Left lung (tissue), 4 donors: ENCODE measurements at regions not wholly inside any gene's neighbourhood (a gene's known extent, or its start where the extent isn't known, plus 50 kb on each side); places are given as distances from the start of the nearest gene placed in this dataset.

ENCODE experiments used
- ATAC-seq: fragments of 200-7000 bp; cut with Tn5 transposase; one replicate; pipeline ENCODE4 v1.9.1; 2020; ENCODE audit warnings: moderate library complexity
- DNase-seq, 4 donors: peaks; one replicate each; pipeline ENCODE4 v3.0.0-alpha.2; 2013 to 2020
- H3K27ac ChIP-seq, 2 donors: fragments of 200-600 bp; sonication (generic) in 1 of 2; one replicate each; pipeline versions ENCODE4 v1.5.0 to v1.8.0; 2020 to 2021
- H3K27me3 ChIP-seq, 2 donors: fragments of 200-600 bp; sonication (generic) in 1 of 2; one replicate each; pipeline versions ENCODE4 v1.5.0 to v1.8.0; 2020 to 2021
- H3K36me3 ChIP-seq, 2 donors: fragments of 200-600 bp; sonication (generic) in 1 of 2; one replicate each; pipeline versions ENCODE4 v1.5.0 to v1.8.0; 2020 to 2021
- H3K4me1 ChIP-seq, 2 donors: fragments of 200-600 bp; one replicate each; pipeline ENCODE4 v1.8.0; 2021
- H3K4me3 ChIP-seq, 2 donors: fragments of 200-600 bp; sonication (generic) in 1 of 2; one replicate each; pipeline versions ENCODE4 v1.5.0 to v1.8.0; 2020 to 2021; ENCODE audit warnings: mild to moderate bottlenecking in 1 of 2
- H3K9me3 ChIP-seq, 2 donors: fragments of 200-600 bp; sonication (generic) in 1 of 2; one replicate each; pipeline versions ENCODE4 v1.5.0 to v1.8.0; 2020 to 2021
- intact Hi-C, 2 donors: fragments of 100-400 bp; cut with DNase I; formaldehyde crosslinking; loops; one replicate each; pipeline versions ENCODE4 v1.11.2 to v1.14.2; 2022
- TF ChIP-seq, protein P1 (sequence below), 2 donors: fragments of 200-600 bp; sonication (generic) in 1 of 2; IDR thresholded peaks; one replicate each; pipeline versions ENCODE4 v1.5.0 to v1.8.0; 2021; ENCODE audit warnings: antibody characterized with exemption in 2 of 2
- donor health status: DM: no; HTN: yes; CAD: no.
- donor health status: DM: no; HTN: no; CAD: no.

GRCh38 chr13:82749551-82749950 is 1132.7 kb downstream of the SLITRK1 start:
- Histone ChIP-seq H3K27me3 (no peaks in the 10 kb centered on the region), H3K4me3 (no peak overlapping the region), H3K9me3 (no peaks in the 10 kb centered on the region), H3K4me1 (no peaks in the 10 kb centered on the region), H3K27ac (no peak overlapping the region), H3K36me3 (no peaks in the 10 kb centered on the region)
- ATAC-seq: no peak
- TF ChIP-seq, protein P1, sequence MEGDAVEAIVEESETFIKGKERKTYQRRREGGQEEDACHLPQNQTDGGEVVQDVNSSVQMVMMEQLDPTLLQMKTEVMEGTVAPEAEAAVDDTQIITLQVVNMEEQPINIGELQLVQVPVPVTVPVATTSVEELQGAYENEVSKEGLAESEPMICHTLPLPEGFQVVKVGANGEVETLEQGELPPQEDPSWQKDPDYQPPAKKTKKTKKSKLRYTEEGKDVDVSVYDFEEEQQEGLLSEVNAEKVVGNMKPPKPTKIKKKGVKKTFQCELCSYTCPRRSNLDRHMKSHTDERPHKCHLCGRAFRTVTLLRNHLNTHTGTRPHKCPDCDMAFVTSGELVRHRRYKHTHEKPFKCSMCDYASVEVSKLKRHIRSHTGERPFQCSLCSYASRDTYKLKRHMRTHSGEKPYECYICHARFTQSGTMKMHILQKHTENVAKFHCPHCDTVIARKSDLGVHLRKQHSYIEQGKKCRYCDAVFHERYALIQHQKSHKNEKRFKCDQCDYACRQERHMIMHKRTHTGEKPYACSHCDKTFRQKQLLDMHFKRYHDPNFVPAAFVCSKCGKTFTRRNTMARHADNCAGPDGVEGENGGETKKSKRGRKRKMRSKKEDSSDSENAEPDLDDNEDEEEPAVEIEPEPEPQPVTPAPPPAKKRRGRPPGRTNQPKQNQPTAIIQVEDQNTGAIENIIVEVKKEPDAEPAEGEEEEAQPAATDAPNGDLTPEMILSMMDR (IDR thresholded peaks at IDR 0.05): no peak
- no peak for DNase-seq
- intact Hi-C loops: no loop called here

DNA sequence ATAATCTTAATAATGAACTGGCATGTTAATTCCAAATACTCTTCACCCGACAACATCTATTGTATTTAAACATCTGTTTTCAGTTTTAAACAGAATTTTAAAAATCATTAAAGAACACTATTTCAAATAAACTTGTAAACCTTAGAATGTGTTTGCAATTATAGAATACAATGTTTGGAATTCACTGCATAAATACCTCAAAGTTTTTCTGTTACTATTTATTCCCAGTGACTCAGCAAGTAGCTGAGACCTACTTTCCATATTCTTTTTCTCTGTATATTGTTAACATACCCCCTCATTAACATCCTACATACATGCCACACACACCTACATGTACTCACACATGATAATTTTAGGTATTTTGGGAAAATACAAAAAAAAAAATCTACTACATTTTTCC is 1134.3 kb downstream of the SLITRK1 start:
- ATAC-seq (no peak), DNase-seq (no peak)
- Histone ChIP-seq H3K27ac (no peak overlapping the region), H3K27me3 (no peaks in the 10 kb centered on the region), H3K36me3 (no peaks in the 10 kb centered on the region), H3K4me3 (no peak overlapping the region), H3K9me3 (no peaks in the 10 kb centered on the region), H3K4me1 (no peaks in the 10 kb centered on the region)
- TF ChIP-seq, protein P1 (IDR thresholded peaks at IDR 0.05): no peak
- intact Hi-C loops: no loop called here

- Histone ChIP-seq H3K27ac (no peak overlapping the region), H3K36me3 (no peaks in the 10 kb centered on the region), H3K4me3 (no peak overlapping the region), H3K27me3 (no peaks in the 10 kb centered on the region), H3K4me1 (no peaks in the 10 kb centered on the region), H3K9me3 (no peaks in the 10 kb centered on the region)
- no peak for ATAC-seq
- TF ChIP-seq, protein P1 (IDR thresholded peaks at IDR 0.05): no peak
- intact Hi-C loops: no loop called here
- DNase-seq: no peak
Observed at GRCh38 chr13:82747291-82747690, 1135.0 kb downstream of the SLITRK1 start.

DNA sequence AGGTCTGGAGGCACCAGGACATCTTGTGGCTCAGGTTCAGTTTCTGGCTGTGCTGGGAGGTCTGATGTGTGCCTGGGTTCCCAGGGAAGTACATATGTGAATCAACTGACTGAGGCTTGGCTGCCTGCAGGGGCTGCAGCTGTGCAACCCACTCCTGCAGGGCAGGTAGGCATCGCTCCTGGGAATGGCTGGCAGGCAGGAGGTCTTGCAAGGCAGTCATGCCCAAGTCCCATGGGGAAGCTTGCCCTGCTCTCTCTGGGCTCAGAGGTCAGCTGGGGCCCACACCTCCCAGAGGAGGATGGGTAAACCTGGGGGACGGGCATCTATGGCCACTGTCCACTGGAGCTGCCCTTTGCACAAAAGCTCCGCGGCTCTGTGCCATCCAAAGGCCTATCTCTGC is 1141.8 kb downstream of the SLITRK1 start:
- DNase-seq: peak in 1 of 4 donors; percentile 34
- no peaks in the 10 kb centered on the region for H3K27me3 ChIP-seq
- ATAC-seq: no peak
- H3K4me1 ChIP-seq: no peaks in the 10 kb centered on the region
- H3K4me3 ChIP-seq: no peak overlapping the region
- no peak overlapping the region for H3K27ac ChIP-seq
- TF ChIP-seq, protein P1 (IDR thresholded peaks at IDR 0.05): no peak
- intact Hi-C loops: no loop called here
- H3K36me3 ChIP-seq: no peaks in the 10 kb centered on the region
- H3K9me3 ChIP-seq: peaks cover 0 to 28% of the 10 kb centered on the region in 2 donors

DNA sequence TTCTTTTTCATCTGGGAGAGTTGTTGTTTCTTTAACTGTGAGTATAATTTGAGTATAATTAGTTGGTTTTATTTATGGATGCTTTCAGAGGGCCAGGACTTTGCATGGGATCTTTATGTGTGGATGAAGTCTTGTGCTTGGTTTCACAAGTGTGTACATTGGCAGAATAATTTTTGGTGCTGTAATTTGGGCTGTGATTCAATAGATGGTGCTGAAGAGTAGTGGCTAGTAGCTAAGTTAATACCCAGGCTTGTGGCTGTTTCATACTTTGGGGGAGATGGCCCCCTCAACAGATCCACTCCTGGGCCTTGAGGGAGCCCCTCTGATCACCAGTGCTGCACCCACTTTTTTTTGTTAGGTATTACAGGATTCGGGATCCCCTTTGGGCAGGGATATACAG is 1142.4 kb downstream of the SLITRK1 start:
- H3K36me3 ChIP-seq: no peaks in the 10 kb centered on the region
- no peaks in the 10 kb centered on the region for H3K4me1 ChIP-seq
- no peak overlapping the region for H3K4me3 ChIP-seq
- no peaks in the 10 kb centered on the region for H3K27me3 ChIP-seq
- TF ChIP-seq, protein P1 (IDR thresholded peaks at IDR 0.05): no peak
- ATAC-seq: no peak
- peaks cover 0 to 28% of the 10 kb centered on the region in 2 donors for H3K9me3 ChIP-seq
- DNase-seq: no peak
- H3K27ac ChIP-seq: no peak overlapping the region
- intact Hi-C loops: no loop called here
